GM18507 (cell line): ENCODE measurements at regions not wholly inside any gene's neighbourhood (a gene's known extent, or its start where the extent isn't known, plus 50 kb on each side); places are given as distances from the start of the nearest gene placed in this dataset.
A peak's percentile ranks its signal among the peaks of the same experiment; 100 is the strongest.

Experiments
- DNase-seq: peaks from one replicate; pipeline ENCODE4 v3.0.0; 2011; ENCODE audit warnings: low read depth; ENCODE audit not compliant: insufficient read length; ENCODE audit errors: extremely low spot score
- FAIRE-seq: peaks from 2 replicates; lab custom pipeline; 2011; peaks lifted over from hg19 to GRCh38; lab: Jason Lieb, UNC

DNA sequence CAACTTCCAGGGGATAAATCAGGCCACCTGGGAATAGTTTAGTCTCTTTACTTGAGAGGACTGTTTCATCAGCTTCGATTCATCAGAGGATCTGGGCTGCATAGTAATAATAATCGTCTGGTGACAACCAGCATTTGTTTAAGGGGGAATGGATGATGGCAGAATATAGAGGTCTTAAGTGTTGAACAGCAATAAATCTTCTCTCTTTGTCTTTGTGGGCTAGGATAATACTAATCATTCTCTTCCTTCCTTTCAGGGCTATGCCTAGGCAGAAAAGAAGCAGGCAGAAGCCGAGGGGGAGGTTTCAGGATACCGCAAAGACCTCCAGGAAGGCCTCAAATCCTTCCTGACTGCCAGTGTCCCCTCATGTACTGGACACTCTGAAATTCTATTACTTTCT is 150.4 kb upstream of the GAREM1 start:
- FAIRE-seq (no peak), DNase-seq (no peak)

DNA sequence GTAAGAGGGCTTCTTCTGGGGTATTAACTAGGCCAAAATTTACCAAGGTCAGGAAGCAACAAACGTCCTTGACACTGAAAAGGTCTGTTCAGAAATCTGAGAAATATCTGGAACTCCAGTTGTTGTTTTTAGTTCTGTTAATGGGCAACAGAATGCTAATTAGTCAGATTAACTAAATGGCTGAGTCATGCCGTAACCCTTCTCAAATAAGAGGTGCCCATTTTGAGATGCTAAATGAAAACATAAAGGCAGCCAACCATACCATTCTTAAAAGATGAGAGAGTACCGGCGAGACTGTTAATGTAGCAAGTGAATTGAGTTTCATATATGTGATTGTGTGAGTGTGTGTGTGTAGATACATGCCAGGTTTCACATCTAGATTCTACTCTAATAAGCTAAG is 147.9 kb upstream of the GAREM1 start:
- FAIRE-seq: no peak
- DNase-seq: no peak

DNA sequence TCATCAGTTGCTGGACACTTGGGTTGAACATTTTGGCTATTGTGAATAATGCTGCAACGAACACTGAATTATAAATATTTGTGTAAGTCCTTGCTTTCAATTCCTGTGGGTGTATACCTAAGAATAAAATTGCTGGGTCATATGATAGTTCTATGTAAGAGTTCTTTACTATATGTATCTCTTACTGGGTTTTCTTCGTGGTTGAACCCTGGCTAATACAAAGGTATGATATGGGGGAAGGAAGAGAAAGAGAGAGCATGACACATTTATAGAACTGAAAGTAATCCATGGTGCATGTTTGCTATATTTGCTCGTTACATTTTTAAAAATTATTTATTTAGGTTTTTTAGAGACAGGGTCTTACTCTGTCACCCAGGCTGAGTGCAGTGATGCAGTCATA is 143.1 kb upstream of the GAREM1 start:
- FAIRE-seq: no peak

DNA sequence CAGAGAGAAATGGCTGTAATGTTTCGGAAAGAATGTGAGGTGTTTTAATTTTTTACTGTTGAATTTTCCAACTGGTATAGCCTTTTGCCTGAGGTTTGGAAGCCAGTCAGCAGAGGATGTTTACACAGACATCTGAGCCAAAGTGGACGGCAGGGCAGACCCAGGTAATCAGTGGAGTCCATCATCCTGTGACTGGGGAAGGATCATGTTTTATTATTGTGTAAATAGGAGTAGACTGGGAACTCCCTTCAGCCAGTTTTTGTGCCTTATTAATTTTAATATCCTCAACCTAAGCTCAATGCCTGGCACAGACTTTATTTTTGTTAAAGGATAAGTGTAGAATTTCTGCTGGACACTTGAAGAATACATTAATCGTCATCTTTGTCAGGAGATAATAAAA is 142.0 kb upstream of the GAREM1 start:
- DNase-seq (no peak), FAIRE-seq (no peak)

More for the DNA sequence above, 143.1 kb upstream of the GAREM1 start:
- no peak for DNase-seq

DNA sequence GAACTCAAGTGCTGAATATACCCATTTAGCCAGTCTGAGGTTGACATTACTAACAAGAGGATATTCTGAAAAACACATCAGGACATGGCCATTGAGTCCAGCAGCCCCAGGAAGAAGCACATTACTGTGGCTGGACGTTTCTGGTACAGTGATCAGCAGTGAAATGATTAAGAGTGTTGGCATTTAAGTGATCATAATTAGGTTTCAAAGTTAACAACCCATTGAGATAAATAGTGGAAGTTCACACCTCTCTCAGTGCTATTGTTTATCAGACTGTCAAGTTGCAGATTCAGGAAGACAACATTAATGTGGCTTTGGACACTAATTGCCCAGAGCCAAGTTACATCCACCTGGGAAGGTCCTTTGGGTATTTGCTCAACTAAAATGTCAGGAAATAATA is 139.5 kb upstream of the GAREM1 start:
- DNase-seq (no peak), FAIRE-seq (no peak)

DNA sequence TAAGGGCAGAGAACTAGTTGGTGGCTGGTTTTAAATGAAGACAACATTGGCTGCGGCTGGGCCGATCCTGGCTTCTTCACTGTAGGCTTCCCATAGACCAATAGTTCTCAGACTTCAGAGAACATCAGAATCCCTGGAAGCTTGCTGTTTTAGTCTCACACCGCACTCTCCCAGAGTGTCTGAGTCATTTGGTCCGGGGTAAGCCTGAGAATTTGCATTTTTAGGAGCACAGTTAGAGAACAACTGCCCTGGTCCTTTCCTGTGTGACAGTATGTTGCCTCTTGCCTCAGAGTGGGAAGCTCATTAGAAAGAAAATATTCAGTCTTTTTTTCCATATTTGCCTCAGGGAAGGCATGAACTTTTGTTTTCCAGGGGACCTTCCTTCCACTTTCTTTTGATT is 137.1 kb upstream of the GAREM1 start:
- DNase-seq (no peak), FAIRE-seq (no peak)

DNA sequence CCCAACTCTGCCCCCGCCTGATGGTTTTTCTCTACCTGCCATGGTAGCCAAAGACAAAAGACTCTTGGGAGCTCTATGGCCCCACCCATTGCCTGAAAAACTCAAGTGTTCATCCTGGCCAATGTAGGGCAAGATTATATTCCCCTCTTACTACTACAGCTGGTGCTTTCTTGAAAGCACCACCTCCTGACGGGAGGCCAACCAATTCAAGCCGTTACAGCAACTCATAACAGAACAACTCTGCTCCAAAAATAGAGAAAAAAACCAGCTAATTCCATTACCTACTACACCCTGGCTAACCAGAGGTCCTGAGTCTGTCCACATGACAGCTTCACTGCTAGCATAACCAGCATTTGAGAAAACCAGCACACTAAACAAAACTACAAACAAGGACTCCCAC is 127.5 kb upstream of the GAREM1 start:
- FAIRE-seq: no peak
- no peak for DNase-seq

DNA sequence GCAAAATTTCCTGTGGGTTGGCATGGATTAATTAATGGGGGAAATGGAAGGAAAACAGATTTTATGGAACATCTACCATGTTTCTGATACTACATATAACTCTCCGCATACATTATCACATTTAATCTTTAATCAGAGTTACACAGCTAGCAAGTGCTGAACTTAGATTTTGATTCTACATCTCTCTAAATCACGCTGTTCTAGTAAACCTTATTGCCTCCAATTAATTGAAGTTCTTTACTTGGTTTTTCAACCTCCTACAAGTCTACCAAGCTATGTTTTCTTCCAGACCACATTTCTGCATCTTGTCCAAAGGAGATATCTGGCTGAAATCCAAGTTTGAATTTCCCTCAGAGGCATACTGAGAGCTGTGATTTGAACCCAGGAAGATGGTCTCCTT is 125.8 kb upstream of the GAREM1 start:
- FAIRE-seq (no peak), DNase-seq (no peak)

DNA sequence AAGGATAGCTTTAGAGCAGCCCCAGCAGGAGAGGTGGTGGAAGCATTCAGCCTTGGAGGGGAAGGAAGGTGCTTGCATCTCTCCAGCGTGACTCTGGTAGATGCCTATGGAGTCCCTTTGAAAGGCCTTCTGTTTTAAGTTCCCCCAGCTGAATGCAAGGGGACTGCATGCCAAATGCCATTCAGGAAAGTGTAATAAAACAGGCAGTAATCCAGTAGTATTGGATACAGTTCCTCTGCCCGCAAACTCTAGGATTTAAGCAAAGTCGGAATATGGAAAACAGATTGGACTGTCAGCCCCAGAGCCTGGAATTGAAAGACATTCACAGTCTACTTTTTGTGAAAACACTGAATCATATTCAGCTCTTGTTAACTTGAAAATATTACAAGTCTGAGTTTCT is 125.2 kb upstream of the GAREM1 start:
- DNase-seq (no peak), FAIRE-seq (no peak)

DNA sequence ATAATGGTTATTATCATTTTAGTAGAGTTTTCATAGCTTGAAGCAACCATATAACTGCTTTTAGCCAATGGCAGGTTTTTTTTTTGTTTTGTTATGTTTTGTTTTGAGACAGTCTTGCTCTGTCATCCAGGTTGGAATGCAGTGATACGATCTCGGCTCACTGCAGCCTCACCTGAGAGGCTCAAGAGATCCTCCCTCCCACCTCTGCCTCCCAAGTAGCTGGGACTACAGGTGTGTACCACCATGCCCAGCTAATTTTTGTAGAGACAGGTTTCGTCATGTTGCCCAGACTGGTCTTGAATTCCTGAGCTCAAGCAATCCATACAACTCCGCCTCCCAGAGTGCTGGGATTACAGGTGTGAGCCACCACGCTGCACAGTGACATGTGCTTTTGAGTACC is 117.5 kb upstream of the GAREM1 start:
- DNase-seq (no peak), FAIRE-seq (no peak)

DNA sequence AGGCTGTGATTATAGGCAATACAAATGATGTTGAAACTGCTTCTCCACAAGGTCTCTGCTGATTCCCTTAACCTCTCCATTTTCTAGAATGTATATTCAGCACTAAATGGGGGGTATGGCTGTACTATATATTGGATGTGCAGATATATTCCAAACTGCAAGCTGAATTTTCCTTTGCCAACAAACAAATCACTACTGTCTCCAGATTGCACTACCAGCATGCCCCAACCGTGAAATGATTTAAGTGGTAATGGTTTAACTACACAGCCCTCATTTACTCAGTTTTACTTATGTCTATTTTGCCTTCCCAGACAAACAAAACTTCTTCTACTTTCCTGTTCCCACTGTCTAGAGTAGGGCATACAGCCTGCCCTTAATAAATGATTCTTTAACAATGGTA is 112.7 kb upstream of the GAREM1 start:
- DNase-seq (no peak), FAIRE-seq (no peak)

DNA sequence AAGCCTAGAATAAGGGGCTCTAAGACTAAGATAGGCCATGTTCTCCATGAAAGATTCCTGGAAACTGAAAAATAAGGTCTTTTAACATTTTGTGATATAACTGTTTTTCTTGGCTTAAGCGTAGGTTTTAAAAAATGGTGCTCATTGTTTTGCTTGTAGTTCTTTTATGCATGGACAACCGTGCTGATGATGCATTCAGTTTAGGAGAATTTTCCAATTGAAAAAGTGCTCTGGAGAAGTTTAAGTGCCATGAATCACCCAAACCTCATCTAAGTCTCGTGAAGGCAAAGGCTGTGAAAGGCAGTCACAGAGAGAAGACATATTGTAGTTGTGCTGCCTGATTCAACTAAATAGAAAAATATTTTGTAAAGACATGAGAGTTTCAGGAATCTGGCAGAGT is 111.8 kb upstream of the GAREM1 start:
- no peak for FAIRE-seq
- no peak for DNase-seq

DNA sequence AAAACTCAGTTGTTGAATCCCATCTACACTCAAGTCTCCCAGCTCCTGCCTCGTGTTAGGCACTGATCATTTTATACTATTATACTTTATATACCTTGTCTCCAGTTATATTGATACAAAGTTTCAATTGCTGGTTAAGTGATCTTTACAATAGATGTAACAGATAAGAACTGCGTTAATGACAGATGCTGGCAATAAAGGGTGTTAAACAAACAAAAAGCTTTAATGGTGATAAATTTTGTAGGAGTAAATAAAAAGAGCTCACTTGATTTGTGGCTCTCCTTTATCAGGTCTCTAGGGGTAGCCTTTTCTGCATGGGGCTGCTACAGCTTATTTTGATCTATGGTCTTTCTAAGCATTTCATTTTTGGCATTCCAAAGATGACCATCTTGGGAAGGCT is 106.9 kb upstream of the GAREM1 start:
- DNase-seq: no peak
- no peak for FAIRE-seq

DNA sequence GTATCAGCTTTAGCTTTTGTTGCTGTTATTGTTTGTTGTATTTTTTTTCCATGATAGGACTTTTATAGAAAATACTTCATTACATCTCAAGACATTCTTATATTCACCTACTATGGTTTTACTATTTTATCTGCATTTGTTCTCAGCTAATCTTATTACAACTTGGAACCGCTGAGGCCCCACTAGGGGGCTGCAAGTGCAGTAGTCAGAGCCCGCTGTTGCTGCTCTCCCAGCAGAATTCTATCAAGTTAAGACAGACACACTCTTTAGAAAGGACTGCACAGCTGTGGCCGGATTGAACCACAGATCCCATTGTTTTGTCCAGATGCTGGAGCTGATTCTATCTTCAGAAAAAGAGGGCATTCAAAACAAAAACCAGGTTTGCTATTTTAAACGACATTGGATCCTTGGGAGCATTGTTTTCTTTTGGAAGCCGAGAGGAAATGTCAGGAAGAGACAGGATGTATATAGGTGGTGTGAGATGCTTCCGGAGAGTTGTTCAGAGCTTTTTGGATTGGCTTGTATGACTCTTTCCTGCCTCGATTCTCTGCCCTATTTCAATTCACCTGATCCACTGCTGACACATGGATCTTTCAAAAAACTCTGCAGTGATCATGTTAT is 105.7 kb upstream of the GAREM1 start:
- DNase-seq: no peak
- FAIRE-seq: no peak

DNA sequence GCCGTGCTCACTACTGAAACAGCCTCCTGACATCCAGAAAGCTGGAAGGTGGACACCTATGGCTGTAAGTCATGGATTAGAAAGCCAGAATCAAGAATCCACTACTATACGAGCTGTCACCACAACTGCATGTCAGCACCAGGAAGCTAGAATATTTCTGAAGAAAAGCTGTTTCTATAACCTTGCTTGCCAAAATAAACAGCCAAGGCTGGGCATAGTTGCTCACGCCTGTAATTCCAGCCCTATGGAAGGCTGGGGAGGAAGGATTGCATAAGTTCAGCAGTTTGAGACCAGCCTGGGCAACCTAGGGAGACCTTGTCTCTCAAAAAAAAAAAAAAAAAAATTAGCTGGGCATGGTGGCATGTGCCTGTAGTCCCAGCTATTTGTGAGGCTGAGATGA is 96.3 kb upstream of the GAREM1 start:
- DNase-seq (no peak), FAIRE-seq (no peak)

DNA sequence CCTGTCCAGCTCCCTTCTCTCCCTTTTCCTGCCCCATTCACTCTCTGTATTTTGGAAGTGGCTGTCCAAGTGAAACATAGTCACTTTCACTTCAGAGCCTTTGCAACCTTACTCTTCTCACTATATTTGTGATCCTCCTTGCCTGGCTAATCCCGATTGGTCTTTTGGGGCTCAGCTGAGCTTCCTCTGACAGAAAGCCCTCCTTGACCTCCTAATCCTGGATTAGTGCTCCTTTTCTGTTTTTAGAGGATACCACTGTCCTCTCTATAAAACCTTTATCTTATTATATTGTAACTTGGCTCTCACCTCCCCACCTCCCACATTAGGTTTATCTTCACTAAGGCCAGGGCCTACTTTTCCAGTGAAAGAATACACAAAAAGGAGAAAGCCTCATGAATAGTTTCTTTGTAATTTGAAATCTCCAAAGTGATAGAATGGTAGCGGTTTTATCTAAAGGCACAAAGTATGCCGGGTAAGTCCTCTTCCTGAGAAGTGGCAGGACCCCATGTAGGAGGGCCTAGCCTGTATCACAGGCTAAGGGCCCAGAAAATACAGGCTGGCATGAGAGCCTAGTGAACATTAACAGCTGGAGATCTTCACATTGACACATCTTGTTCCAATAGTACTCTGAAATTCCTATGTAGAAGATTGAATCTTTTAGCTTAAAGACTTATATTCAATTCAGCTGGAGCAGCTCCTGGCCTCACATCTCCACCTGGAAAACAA is 83.1 kb upstream of the GAREM1 start:
- DNase-seq: no peak
- no peak for FAIRE-seq

DNA sequence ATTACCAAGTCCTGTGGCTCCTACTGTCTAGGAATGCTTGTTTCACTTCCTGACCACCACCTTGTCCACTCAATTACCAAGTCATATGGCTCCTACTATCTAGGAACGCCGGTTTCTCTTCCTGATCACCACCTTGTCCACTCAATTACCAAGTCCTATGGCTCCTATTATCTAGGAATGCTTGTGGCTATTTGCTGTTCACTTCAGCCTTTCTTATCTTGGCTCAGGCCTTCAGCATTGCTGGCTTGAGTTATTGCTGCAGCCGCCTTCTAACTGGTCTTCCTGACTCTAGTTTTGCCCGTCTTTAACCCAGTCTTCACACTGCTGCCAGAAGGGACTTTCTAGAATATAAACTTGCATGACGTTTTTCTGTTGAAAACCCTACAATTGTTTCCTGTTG is 82.5 kb upstream of the GAREM1 start:
- DNase-seq: no peak
- FAIRE-seq: no peak

DNA sequence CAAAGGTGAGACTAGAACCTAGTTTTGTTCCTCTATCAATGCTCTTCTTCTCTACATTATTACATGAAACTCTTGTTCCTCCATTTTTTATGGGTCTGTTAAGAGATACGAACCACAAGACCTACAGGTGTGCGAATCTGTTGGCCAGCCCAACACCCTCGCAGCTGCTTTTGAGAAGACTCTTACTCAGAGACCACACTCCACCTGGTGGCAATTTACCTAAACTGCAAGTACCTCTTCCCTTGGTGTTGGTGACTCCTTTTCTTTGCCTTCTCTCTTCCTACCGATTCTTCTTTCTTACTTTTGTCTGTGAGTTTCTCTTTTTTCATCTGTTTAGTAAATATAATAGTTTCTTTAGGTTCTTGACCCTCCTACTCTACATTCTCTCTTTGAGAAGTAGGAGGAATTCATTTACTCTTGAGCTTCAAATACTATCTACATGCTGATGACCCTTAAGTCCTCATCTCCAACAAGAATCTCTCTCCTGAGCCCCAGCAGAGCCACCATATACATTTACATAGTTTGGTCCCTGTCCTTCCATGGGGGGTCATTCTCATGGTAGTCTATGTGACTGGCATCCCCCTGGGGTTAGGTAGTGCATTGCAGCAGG is 81.8 kb upstream of the GAREM1 start:
- peak; percentile 92 for FAIRE-seq

DNA sequence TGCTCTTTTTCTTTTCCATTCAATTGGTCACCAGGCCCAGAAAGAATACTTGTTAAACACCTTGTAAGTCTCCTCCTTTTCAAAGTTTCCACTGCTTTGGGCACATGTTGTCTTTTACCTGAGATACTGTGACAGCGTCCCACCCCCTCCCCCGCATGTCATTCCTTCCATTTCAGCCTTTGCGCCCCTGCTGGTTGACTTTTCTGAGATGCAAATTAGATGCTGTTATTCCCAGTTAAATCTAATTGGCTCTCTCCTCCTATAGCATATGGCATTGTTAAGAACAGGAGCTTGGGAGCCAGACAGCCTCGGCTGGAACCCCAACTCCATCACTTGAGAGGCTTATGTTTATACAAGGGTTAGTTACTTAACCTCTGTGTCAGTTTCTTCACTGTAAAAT is 80.3 kb upstream of the GAREM1 start:
- no peak for DNase-seq
- FAIRE-seq: no peak

More for the DNA sequence above, 81.8 kb upstream of the GAREM1 start:
- DNase-seq: peak; percentile 26

DNA sequence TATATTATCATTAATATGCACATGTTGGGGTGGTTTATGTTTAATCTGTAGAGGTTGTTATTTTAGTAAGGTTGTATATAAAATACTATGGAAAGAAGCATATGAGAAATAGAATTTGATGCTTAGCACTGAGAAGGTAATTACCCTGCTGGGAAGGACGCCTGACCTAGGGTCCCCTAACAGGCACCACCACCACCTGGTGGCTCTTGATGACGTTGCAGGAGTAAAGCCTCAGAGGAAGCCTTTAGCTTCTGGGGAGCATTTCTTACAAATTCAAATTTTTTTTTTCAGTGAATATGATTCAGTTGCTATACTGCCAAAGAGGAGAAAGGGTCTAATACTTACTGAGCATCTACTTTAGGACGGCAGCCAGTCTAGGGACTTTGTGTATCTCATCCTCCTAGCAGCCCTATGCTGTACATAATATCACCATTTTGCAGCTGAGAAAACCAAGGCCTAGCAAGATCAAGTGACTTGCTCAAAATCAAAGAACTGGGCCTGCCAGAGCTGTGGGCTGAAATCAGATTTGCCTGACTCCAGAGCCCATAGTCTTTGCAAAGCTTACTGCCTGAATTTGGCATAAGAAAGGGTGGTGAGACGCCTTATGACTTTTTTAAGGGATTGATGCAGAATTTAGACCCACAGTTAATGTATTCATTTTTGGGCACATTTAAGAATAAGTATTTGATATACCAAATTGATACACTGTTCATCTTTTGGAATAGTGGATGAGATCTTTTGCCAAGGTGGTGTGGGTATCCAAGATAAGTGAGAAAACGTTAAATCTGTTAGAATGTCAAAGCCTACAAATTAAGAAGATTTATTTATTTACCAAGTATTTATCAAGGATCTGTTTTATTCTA is 78.8 kb upstream of the GAREM1 start:
- FAIRE-seq (peak; percentile 47), DNase-seq (peak; percentile 3)
